WTC11 (cell line): ENCODE measurements at regions not wholly inside any gene's neighbourhood (a gene's known extent, or its start where the extent isn't known, plus 50 kb on each side); places are given as distances from the start of the nearest gene placed in this dataset.

Experiments used
- ATAC-seq: fragments of 200-7000 bp; cut with Tn5 transposase; 2 replicates; pipeline ENCODE4 v1.10.0; 2021; ENCODE audit warnings: mild to moderate bottlenecking, moderate library complexity
- CTCF ChIA-PET: fragments of 300-600 bp; sonication (Branson Sonifier 250); formaldehyde crosslinking; loops from one replicate; lab custom pipeline; 2021; ENCODE audit warnings: antibody characterized with exemption; lab: Charles Lee
- POLR2A ChIA-PET: fragments of 350-600 bp; sonication (Branson Sonifier 250); formaldehyde crosslinking; loops from one replicate; lab custom pipeline; 2021; ENCODE audit warnings: antibody characterized with exemption; lab: Charles Lee
- DNase-seq: peaks from one replicate; pipeline ENCODE4 v3.0.0; 2021; ENCODE audit warnings: low spot score
- H3K27ac Mint-ChIP-seq: 2 replicates; pipeline ENCODE4 v1.8.0; 2021; ENCODE audit warnings: mixed read lengths
- H3K27me3 Mint-ChIP-seq: 2 replicates; pipeline ENCODE4 v1.8.0; 2021; ENCODE audit warnings: low read depth, mild to moderate bottlenecking, moderate library complexity, mixed read lengths
- H3K36me3 Mint-ChIP-seq: 2 replicates; pipeline ENCODE4 v1.8.0; 2021; ENCODE audit warnings: mixed read lengths
- H3K4me1 Mint-ChIP-seq: 2 replicates; pipeline ENCODE4 v1.8.0; 2022; ENCODE audit warnings: mixed read lengths
- H3K4me3 Mint-ChIP-seq: 2 replicates; pipeline ENCODE4 v1.8.0; 2021; ENCODE audit warnings: mild to moderate bottlenecking, moderate library complexity, mixed read lengths
- H3K9me3 Mint-ChIP-seq: 2 replicates; pipeline ENCODE4 v1.8.0; 2021; ENCODE audit warnings: mixed read lengths
- CBFB ChIP-seq: sonication (generic); formaldehyde crosslinking; IDR thresholded peaks from 2 replicates; pipeline ENCODE4 v1.8.1; 2022; ENCODE audit warnings: mild to moderate bottlenecking, low read depth, missing genetic modification reagents
- CREM ChIP-seq: sonication (generic); formaldehyde crosslinking; IDR thresholded peaks from 2 replicates; pipeline ENCODE4 v1.8.1; 2022; ENCODE audit warnings: mild to moderate bottlenecking, missing genetic modification reagents, moderate library complexity
- ETV6 ChIP-seq: sonication (generic); formaldehyde crosslinking; IDR thresholded peaks from 2 replicates; pipeline ENCODE4 v1.8.1; 2022; ENCODE audit warnings: mild to moderate bottlenecking, missing genetic modification reagents
- FOXP1 ChIP-seq: sonication (generic); formaldehyde crosslinking; IDR thresholded peaks from 2 replicates; pipeline ENCODE4 v1.8.0; 2022; ENCODE audit warnings: missing genetic modification reagents, mild to moderate bottlenecking, moderate library complexity, borderline replicate concordance
- GRHL2 ChIP-seq: fragments of 250-450 bp; sonication (Bioruptor Pico); IDR thresholded peaks from 2 replicates; pipeline ENCODE4 v1.8.0; 2022; ENCODE audit warnings: mild to moderate bottlenecking, moderate library complexity; ENCODE audit not compliant: insufficient replicate concordance, severe bottlenecking
- MXD4 ChIP-seq: fragments of 250-450 bp; sonication (Bioruptor Pico); IDR thresholded peaks from 2 replicates; pipeline ENCODE4 v1.8.0; 2021; ENCODE audit warnings: mild to moderate bottlenecking, moderate library complexity, borderline replicate concordance
- NFATC4 ChIP-seq: fragments of 250-450 bp; sonication (Bioruptor Pico); IDR thresholded peaks from 2 replicates; pipeline ENCODE4 v1.9.0; 2021; ENCODE audit warnings: mild to moderate bottlenecking
- NFYB ChIP-seq: sonication (generic); formaldehyde crosslinking; conservative IDR thresholded peaks from 2 replicates; pipeline ENCODE4 v1.8.0; 2022; ENCODE audit warnings: low read depth, missing genetic modification reagents
- NR2C2 ChIP-seq: sonication (generic); formaldehyde crosslinking; IDR thresholded peaks from 2 replicates; pipeline ENCODE4 v1.8.0; 2022; ENCODE audit warnings: mild to moderate bottlenecking, missing genetic modification reagents
- TCF7 ChIP-seq: sonication (generic); formaldehyde crosslinking; IDR thresholded peaks from 2 replicates; pipeline ENCODE4 v1.8.0; 2022; ENCODE audit warnings: mild to moderate bottlenecking, low read depth, missing genetic modification reagents, moderate library complexity
- ZNF317 ChIP-seq: sonication (generic); formaldehyde crosslinking; IDR thresholded peaks from 2 replicates; pipeline ENCODE4 v1.8.1; 2023; ENCODE audit warnings: low read depth, mild to moderate bottlenecking, moderate library complexity, missing genetic modification reagents, borderline replicate concordance
- TF ChIP-seq, protein P1 (sequence below): sonication (generic); formaldehyde crosslinking; IDR thresholded peaks from 2 replicates; pipeline ENCODE4 v1.8.0; 2022; ENCODE audit warnings: mild to moderate bottlenecking, missing genetic modification reagents
- TF ChIP-seq, protein P2 (sequence below): sonication (generic); formaldehyde crosslinking; IDR thresholded peaks from 2 replicates; pipeline ENCODE4 v1.8.1; 2022; ENCODE audit warnings: mild to moderate bottlenecking, moderate library complexity, missing genetic modification reagents
- TF ChIP-seq, protein P3 (sequence below): sonication (generic); formaldehyde crosslinking; IDR thresholded peaks from 2 replicates; pipeline ENCODE4 v1.8.1; 2023; ENCODE audit warnings: mild to moderate bottlenecking, missing genetic modification reagents, borderline replicate concordance
- TF ChIP-seq, protein P4 (sequence below): fragments of 250-450 bp; sonication (Bioruptor Pico); IDR thresholded peaks from 2 replicates; pipeline ENCODE4 v2.1.2; 2022; ENCODE audit warnings: mild to moderate bottlenecking, moderate library complexity
- TF ChIP-seq, protein P5 (sequence below): fragments of 250-450 bp; sonication (Bioruptor Pico); IDR thresholded peaks from 2 replicates; pipeline ENCODE4 v1.9.0; 2021; ENCODE audit warnings: mild to moderate bottlenecking
- TF ChIP-seq, protein P6 (sequence below): sonication (generic); formaldehyde crosslinking; IDR thresholded peaks from 2 replicates; pipeline ENCODE4 v1.8.0; 2023; ENCODE audit warnings: missing genetic modification reagents
- TF ChIP-seq, protein P7 (sequence below): fragments of 250-450 bp; sonication (Bioruptor Pico); IDR thresholded peaks from 2 replicates; pipeline ENCODE4 v1.9.0; 2021; ENCODE audit warnings: moderate library complexity, mild to moderate bottlenecking, inconsistent platforms, borderline replicate concordance

DNA sequence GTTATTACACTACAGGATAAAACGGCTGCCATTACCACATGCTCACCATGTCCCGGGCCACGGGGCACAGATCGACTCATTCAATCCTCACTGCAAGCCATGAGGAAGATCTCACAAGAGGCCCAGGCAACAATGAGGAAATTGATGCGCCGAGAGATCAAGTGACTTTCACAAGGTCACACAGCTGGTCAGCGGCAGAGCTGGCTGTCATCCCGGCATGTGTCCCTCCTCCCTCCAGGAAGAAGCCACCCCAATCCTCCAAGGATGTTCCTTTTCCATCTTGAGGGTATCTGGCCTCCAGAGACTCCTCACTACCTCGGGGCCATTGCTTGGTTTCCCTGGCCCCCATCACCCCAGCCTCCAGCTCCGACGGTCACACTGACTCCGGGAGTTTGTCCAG is 65.3 kb upstream of the GLI2 start (continued):
- TF ChIP-seq, protein P1, sequence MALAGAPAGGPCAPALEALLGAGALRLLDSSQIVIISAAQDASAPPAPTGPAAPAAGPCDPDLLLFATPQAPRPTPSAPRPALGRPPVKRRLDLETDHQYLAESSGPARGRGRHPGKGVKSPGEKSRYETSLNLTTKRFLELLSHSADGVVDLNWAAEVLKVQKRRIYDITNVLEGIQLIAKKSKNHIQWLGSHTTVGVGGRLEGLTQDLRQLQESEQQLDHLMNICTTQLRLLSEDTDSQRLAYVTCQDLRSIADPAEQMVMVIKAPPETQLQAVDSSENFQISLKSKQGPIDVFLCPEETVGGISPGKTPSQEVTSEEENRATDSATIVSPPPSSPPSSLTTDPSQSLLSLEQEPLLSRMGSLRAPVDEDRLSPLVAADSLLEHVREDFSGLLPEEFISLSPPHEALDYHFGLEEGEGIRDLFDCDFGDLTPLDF (CRISPR knock-in tag): no peak
- TF ChIP-seq TCF7 (CRISPR knock-in tag) (no peak), NFATC4 (CRISPR knock-in tag) (no peak), MXD4 (CRISPR knock-in tag) (no peak), ETV6 (CRISPR knock-in tag) (no peak)
- TF ChIP-seq, protein P2, sequence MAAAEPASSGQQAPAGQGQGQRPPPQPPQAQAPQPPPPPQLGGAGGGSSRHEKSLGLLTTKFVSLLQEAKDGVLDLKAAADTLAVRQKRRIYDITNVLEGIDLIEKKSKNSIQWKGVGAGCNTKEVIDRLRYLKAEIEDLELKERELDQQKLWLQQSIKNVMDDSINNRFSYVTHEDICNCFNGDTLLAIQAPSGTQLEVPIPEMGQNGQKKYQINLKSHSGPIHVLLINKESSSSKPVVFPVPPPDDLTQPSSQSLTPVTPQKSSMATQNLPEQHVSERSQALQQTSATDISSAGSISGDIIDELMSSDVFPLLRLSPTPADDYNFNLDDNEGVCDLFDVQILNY (CRISPR knock-in tag): no peak
- TF ChIP-seq, protein P3, sequence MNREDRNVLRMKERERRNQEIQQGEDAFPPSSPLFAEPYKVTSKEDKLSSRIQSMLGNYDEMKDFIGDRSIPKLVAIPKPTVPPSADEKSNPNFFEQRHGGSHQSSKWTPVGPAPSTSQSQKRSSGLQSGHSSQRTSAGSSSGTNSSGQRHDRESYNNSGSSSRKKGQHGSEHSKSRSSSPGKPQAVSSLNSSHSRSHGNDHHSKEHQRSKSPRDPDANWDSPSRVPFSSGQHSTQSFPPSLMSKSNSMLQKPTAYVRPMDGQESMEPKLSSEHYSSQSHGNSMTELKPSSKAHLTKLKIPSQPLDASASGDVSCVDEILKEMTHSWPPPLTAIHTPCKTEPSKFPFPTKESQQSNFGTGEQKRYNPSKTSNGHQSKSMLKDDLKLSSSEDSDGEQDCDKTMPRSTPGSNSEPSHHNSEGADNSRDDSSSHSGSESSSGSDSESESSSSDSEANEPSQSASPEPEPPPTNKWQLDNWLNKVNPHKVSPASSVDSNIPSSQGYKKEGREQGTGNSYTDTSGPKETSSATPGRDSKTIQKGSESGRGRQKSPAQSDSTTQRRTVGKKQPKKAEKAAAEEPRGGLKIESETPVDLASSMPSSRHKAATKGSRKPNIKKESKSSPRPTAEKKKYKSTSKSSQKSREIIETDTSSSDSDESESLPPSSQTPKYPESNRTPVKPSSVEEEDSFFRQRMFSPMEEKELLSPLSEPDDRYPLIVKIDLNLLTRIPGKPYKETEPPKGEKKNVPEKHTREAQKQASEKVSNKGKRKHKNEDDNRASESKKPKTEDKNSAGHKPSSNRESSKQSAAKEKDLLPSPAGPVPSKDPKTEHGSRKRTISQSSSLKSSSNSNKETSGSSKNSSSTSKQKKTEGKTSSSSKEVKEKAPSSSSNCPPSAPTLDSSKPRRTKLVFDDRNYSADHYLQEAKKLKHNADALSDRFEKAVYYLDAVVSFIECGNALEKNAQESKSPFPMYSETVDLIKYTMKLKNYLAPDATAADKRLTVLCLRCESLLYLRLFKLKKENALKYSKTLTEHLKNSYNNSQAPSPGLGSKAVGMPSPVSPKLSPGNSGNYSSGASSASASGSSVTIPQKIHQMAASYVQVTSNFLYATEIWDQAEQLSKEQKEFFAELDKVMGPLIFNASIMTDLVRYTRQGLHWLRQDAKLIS (CRISPR knock-in tag): no peak
- TF ChIP-seq, protein P4, sequence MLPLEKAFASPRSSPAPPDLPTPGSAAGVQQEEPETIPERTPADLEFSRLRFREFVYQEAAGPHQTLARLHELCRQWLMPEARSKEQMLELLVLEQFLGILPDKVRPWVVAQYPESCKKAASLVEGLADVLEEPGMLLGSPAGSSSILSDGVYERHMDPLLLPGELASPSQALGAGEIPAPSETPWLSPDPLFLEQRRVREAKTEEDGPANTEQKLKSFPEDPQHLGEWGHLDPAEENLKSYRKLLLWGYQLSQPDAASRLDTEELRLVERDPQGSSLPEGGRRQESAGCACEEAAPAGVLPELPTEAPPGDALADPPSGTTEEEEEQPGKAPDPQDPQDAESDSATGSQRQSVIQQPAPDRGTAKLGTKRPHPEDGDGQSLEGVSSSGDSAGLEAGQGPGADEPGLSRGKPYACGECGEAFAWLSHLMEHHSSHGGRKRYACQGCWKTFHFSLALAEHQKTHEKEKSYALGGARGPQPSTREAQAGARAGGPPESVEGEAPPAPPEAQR (CRISPR knock-in tag): no peak

DNA sequence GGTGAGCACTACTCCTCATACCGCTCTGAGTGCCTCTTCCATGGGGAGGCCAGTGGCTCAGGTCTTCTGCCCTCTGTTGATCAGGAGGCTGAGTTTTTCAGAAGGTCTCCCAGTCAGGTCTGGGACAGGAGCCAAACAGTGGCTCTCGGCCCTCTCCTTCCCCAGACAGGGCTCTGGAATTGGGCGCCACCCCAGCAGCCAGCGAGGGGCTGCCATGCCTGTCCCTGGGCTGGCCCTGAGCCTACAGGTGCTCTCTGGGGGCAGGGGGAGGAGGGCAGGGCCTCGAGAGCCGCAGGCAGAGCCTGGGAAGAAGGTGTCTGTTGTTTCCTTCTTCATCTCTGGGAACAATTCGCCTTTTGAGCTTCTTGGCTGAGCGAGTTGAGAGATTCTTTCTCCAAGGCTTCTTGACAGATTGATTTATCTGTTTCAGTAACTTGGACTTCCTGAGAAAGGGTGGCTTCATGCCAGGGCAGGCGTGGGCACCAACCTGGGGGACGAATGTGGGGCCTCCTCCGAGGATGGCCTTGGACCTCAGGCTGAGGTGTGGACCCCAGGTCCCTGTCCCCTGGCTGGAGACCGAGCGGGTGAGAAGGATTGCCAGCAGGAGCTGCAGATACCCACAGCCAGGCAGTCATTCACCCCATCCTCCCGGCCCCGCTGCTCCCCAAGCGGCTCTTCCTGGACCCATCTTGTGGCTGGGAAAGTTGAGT is 64.7 kb upstream of the GLI2 start:
- CTCF ChIA-PET: interaction anchor here (1.0 to 2.3 kb wide), 10 partner anchors 9 to 409 kb away, joined by 3 to 22 read pairs (median 4); no protein-coding TSS in a partner anchor
- no peak overlapping the region for H3K27ac Mint-ChIP-seq
- H3K36me3 Mint-ChIP-seq: peaks cover 9% of the 10 kb centered on the region
- POLR2A ChIA-PET: interaction anchor here (1.0 kb wide), 1 partner anchor 117 kb away, joined by 5 read pairs; no protein-coding TSS in a partner anchor
- DNase-seq (no peak), ATAC-seq (no peak)
- H3K9me3 Mint-ChIP-seq: peaks cover 25% of the 10 kb centered on the region
- 0 out of 2 replicates have a peak, but pooled peaks cover 3% of the 10 kb centered on the region for H3K4me1 Mint-ChIP-seq
- no peak overlapping the region for H3K4me3 Mint-ChIP-seq
- peaks cover 62% of the 10 kb centered on the region for H3K27me3 Mint-ChIP-seq
- TF ChIP-seq FOXP1 (no peak), TCF7 (CRISPR knock-in tag) (no peak), NR2C2 (no peak), GRHL2 (CRISPR knock-in tag) (no peak), ETV6 (CRISPR knock-in tag) (no peak), CBFB (CRISPR knock-in tag) (no peak), ZNF317 (CRISPR knock-in tag) (no peak), CREM (CRISPR knock-in tag) (no peak), NFYB (no peak)
- TF ChIP-seq, protein P5, sequence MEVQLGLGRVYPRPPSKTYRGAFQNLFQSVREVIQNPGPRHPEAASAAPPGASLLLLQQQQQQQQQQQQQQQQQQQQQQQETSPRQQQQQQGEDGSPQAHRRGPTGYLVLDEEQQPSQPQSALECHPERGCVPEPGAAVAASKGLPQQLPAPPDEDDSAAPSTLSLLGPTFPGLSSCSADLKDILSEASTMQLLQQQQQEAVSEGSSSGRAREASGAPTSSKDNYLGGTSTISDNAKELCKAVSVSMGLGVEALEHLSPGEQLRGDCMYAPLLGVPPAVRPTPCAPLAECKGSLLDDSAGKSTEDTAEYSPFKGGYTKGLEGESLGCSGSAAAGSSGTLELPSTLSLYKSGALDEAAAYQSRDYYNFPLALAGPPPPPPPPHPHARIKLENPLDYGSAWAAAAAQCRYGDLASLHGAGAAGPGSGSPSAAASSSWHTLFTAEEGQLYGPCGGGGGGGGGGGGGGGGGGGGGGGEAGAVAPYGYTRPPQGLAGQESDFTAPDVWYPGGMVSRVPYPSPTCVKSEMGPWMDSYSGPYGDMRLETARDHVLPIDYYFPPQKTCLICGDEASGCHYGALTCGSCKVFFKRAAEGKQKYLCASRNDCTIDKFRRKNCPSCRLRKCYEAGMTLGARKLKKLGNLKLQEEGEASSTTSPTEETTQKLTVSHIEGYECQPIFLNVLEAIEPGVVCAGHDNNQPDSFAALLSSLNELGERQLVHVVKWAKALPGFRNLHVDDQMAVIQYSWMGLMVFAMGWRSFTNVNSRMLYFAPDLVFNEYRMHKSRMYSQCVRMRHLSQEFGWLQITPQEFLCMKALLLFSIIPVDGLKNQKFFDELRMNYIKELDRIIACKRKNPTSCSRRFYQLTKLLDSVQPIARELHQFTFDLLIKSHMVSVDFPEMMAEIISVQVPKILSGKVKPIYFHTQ (CRISPR knock-in tag): no peak
- TF ChIP-seq, protein P4 (CRISPR knock-in tag): no peak
- TF ChIP-seq, protein P6, sequence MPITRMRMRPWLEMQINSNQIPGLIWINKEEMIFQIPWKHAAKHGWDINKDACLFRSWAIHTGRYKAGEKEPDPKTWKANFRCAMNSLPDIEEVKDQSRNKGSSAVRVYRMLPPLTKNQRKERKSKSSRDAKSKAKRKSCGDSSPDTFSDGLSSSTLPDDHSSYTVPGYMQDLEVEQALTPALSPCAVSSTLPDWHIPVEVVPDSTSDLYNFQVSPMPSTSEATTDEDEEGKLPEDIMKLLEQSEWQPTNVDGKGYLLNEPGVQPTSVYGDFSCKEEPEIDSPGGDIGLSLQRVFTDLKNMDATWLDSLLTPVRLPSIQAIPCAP: no peak
- TF ChIP-seq, protein P7, sequence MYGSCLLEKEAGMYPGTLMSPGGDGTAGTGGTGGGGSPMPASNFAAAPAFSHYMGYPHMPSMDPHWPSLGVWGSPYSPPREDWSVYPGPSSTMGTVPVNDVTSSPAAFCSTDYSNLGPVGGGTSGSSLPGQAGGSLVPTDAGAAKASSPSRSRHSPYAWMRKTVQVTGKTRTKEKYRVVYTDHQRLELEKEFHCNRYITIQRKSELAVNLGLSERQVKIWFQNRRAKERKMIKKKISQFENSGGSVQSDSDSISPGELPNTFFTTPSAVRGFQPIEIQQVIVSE: no peak
